Smooth muscle cell (in vitro differentiated cells): ENCODE measurements at regions not wholly inside any gene's neighbourhood (a gene's known extent, or its start where the extent isn't known, plus 50 kb on each side); places are given as distances from the start of the nearest gene placed in this dataset.

Source experiments
- DNase-seq: peaks from one replicate; lab custom pipeline; 2025; ENCODE audit not compliant: unreplicated experiment; lab: John Stamatoyannopoulos, UW
- H2AFZ ChIP-seq: fragments of 200-600 bp; sonication (generic); 2 replicates; pipeline ENCODE4 v1.6.0; 2016; ENCODE audit warnings: antibody characterized with exemption, low read depth, mild to moderate bottlenecking
- H3F3A ChIP-seq: fragments of 200-600 bp; sonication (generic); 2 replicates; pipeline ENCODE4 v1.6.0; 2017; ENCODE audit warnings: antibody characterized with exemption, low read depth
- H3K27ac ChIP-seq: fragments of 200-600 bp; sonication (generic); 2 replicates; pipeline ENCODE4 v1.5.1; 2016; ENCODE audit warnings: low read depth, mild to moderate bottlenecking
- H3K27me3 ChIP-seq: fragments of 200-600 bp; sonication (generic); 2 replicates; pipeline ENCODE4 v1.6.1; 2016; ENCODE audit warnings: low read depth, mild to moderate bottlenecking
- H3K36me3 ChIP-seq: fragments of 200-600 bp; sonication (generic); 2 replicates; pipeline ENCODE4 v1.5.1; 2016; ENCODE audit warnings: low read depth
- H3K4me1 ChIP-seq: fragments of 200-600 bp; sonication (generic); 2 replicates; pipeline ENCODE4 v1.5.1; 2016; ENCODE audit warnings: low read depth
- H3K4me2 ChIP-seq: fragments of 200-600 bp; sonication (generic); 2 replicates; pipeline ENCODE4 v1.6.0; 2016; ENCODE audit warnings: mild to moderate bottlenecking
- H3K4me3 ChIP-seq: fragments of 200-600 bp; sonication (generic); 2 replicates; pipeline ENCODE4 v1.5.1; 2016; ENCODE audit warnings: mild to moderate bottlenecking
- H3K79me2 ChIP-seq: fragments of 200-600 bp; sonication (generic); 2 replicates; pipeline ENCODE4 v1.6.0; 2016; ENCODE audit warnings: low read depth, mild to moderate bottlenecking
- H3K9ac ChIP-seq: fragments of 200-600 bp; sonication (generic); 2 replicates; pipeline ENCODE4 v1.6.0; 2016; ENCODE audit warnings: low read depth
- H3K9me3 ChIP-seq: fragments of 200-600 bp; sonication (generic); replicated peaks from 2 replicates; pipeline ENCODE4 v1.5.1; 2016; ENCODE audit warnings: low read depth
- H4K20me1 ChIP-seq: fragments of 200-600 bp; sonication (generic); 2 replicates; pipeline ENCODE4 v1.6.0; 2016; ENCODE audit warnings: low read depth
- CTCF ChIP-seq: fragments of 200-600 bp; sonication (generic); IDR thresholded peaks from 2 replicates; pipeline ENCODE4 v1.5.1; 2017; ENCODE audit warnings: borderline replicate concordance, mild to moderate bottlenecking, antibody characterized with exemption; ENCODE audit not compliant: insufficient read depth, poor library complexity, severe bottlenecking
- WGBS: methylation state at CpG from one replicate; pipeline ENCODE4 v1.1.7; 2016; ENCODE audit warnings: low lambda C conversion rate; 5-methylcytosine and 5-hydroxymethylcytosine counted together

GRCh38 chr9:30995956-30996738, 1388.3 kb upstream of the ACO1 start:
- no peaks in the 10 kb centered on the region for H3K4me1 ChIP-seq
- no peaks in the 10 kb centered on the region for H3K36me3 ChIP-seq
- H3K9ac ChIP-seq: no peak overlapping the region
- H2AFZ ChIP-seq: no peak overlapping the region
- DNase-seq: no peak
- WGBS: 87% methylated on average over 5 of the region's 5 CpGs
- H4K20me1 ChIP-seq: no peaks in the 10 kb centered on the region
- H3K79me2 ChIP-seq: no peaks in the 10 kb centered on the region
- H3K4me2 ChIP-seq: no peak overlapping the region
- no peaks in the 10 kb centered on the region for H3K27me3 ChIP-seq
- H3K4me3 ChIP-seq: no peak overlapping the region
- H3K27ac ChIP-seq: no peak overlapping the region
- no peaks in the 10 kb centered on the region for H3F3A ChIP-seq
- TF ChIP-seq CTCF: no peak
- H3K9me3 ChIP-seq: peaks cover 3% of the 10 kb centered on the region

- Histone ChIP-seq H3K4me3 (no peak overlapping the region), H3F3A (no peaks in the 10 kb centered on the region), H2AFZ (no peak overlapping the region), H3K27me3 (no peaks in the 10 kb centered on the region), H3K36me3 (no peaks in the 10 kb centered on the region), H4K20me1 (no peaks in the 10 kb centered on the region), H3K27ac (no peak overlapping the region), H3K9me3 (peaks cover 3% of the 10 kb centered on the region), H3K4me2 (no peak overlapping the region), H3K79me2 (no peaks in the 10 kb centered on the region), H3K9ac (no peak overlapping the region), H3K4me1 (no peaks in the 10 kb centered on the region)
- no peak for DNase-seq
- WGBS: 74% methylated on average over 1 of the region's 1 CpG
- no peak for TF ChIP-seq CTCF
Observed at GRCh38 chr9:30996761-30997160, 1387.7 kb upstream of the ACO1 start.

- H3K9me3 ChIP-seq: peaks cover 3% of the 10 kb centered on the region
- H3F3A ChIP-seq: no peaks in the 10 kb centered on the region
- H4K20me1 ChIP-seq: no peaks in the 10 kb centered on the region
- TF ChIP-seq CTCF: no peak
- no peaks in the 10 kb centered on the region for H3K79me2 ChIP-seq
- no peak overlapping the region for H3K9ac ChIP-seq
- H3K36me3 ChIP-seq: no peaks in the 10 kb centered on the region
- no peak for DNase-seq
- WGBS: 41% methylated on average over 2 of the region's 2 CpGs
- no peaks in the 10 kb centered on the region for H3K4me1 ChIP-seq
- H2AFZ ChIP-seq: no peak overlapping the region
- no peak overlapping the region for H3K27ac ChIP-seq
- H3K4me2 ChIP-seq: no peak overlapping the region
- no peaks in the 10 kb centered on the region for H3K27me3 ChIP-seq
- no peak overlapping the region for H3K4me3 ChIP-seq
Observed at GRCh38 chr9:30997291-30997690, 1387.2 kb upstream of the ACO1 start.

GRCh38 chr9:31005086-31005665, 1379.3 kb upstream of the ACO1 start:
- DNase-seq: no peak
- H3K79me2 ChIP-seq: no peaks in the 10 kb centered on the region
- H3K36me3 ChIP-seq: no peaks in the 10 kb centered on the region
- no peaks in the 10 kb centered on the region for H3K4me1 ChIP-seq
- 84% methylated on average over 4 of the region's 4 CpGs for WGBS
- H4K20me1 ChIP-seq: no peaks in the 10 kb centered on the region
- no peak for TF ChIP-seq CTCF
- no peak overlapping the region for H3K9ac ChIP-seq
- H3K9me3 ChIP-seq: no peaks in the 10 kb centered on the region
- H3K4me2 ChIP-seq: no peak overlapping the region
- no peaks in the 10 kb centered on the region for H3F3A ChIP-seq
- H3K4me3 ChIP-seq: no peak overlapping the region
- no peak overlapping the region for H2AFZ ChIP-seq
- no peak overlapping the region for H3K27ac ChIP-seq
- H3K27me3 ChIP-seq: no peaks in the 10 kb centered on the region
